Transverse colon (tissue), 4 donors: ENCODE measurements at regions not wholly inside any gene's neighbourhood (a gene's known extent, or its start where the extent isn't known, plus 50 kb on each side); places are given as distances from the start of the nearest gene placed in this dataset.

Experiments
- DNase-seq: peaks from one replicate; pipeline ENCODE4 v3.0.0-alpha.2; 2019
- H3K27ac ChIP-seq, 4 donors: fragments of 200-600 bp; sonication (generic); 2 replicates each; pipeline ENCODE4 v1.5.1; 2016 to 2018; ENCODE audit warnings: inconsistent platforms in 4 of 4
- H3K27me3 ChIP-seq: fragments of 200-600 bp; sonication (generic); 2 replicates; pipeline ENCODE4 v1.5.1; 2017; ENCODE audit warnings: inconsistent platforms
- H3K36me3 ChIP-seq, 4 donors: fragments of 200-600 bp; sonication (generic); 2 replicates each; pipeline ENCODE4 v1.5.1; 2017 to 2019; ENCODE audit warnings: inconsistent platforms in 4 of 4
- H3K4me1 ChIP-seq, 4 donors: fragments of 200-600 bp; sonication (generic); 2 replicates each; pipeline ENCODE4 v1.5.1; 2017 to 2020; ENCODE audit warnings: inconsistent platforms in 4 of 4
- H3K4me3 ChIP-seq, 4 donors: fragments of 200-600 bp; sonication (generic); 1 replicate in 1 of 4; 2 replicates in 3 of 4; pipeline versions ENCODE4 v1.5.1 to v1.6.1; 2017 to 2019; ENCODE audit warnings: inconsistent platforms in 4 of 4
- H3K9me3 ChIP-seq, 2 donors: fragments of 200-600 bp; sonication (generic); 2 replicates each; pipeline ENCODE4 v1.5.1; 2017 to 2019; ENCODE audit warnings: inconsistent platforms in 2 of 2
- CTCF ChIP-seq, 5 experiments: fragments of 200-600 bp in 3 of 5; fragments of 450-650 bp in 2 of 5; sonication (generic) in 3 of 5; IDR thresholded peaks; 1 replicate in 2 of 5; 2 replicates in 3 of 5; pipeline ENCODE4 v1.5.1; 2016 to 2017; ENCODE audit warnings: antibody characterized with exemption in 5 of 5, inconsistent platforms in 3 of 5, mild to moderate bottlenecking in 2 of 5, moderate library complexity in 1 of 5
- EP300 ChIP-seq: sonication (generic); formaldehyde crosslinking; IDR thresholded peaks from one replicate; pipeline ENCODE4 v1.6.1; 2017; ENCODE audit warnings: antibody characterized with exemption, low read depth
- POLR2A ChIP-seq: fragments of 450-650 bp; IDR thresholded peaks from one replicate; pipeline ENCODE4 v1.6.1; 2016; ENCODE audit warnings: antibody characterized with exemption, mild to moderate bottlenecking, moderate library complexity
- POLR2AphosphoS5 ChIP-seq, 3 donors: sonication (generic); formaldehyde crosslinking; IDR thresholded peaks; one replicate each; pipeline ENCODE4 v1.6.1; 2016; ENCODE audit warnings: antibody characterized with exemption in 3 of 3
- WGBS, 2 donors: methylation state at CpG; one replicate each; pipeline ENCODE4 v1.1.5; 2018; ENCODE audit warnings: low coverage in 1 of 2; 5-methylcytosine and 5-hydroxymethylcytosine counted together
- in situ Hi-C, 4 donors: fragments of 200-750 bp; cut with MboI; loops; one replicate each; pipeline versions ENCODE4 v1.15.0 to v1.15.1; 2017; ENCODE audit warnings: low sequenced_read_pairs in 3 of 4, low pct_ligation_motif_present in 1 of 4, low pct_unique_long_range_greater_than_20kb in 1 of 4
- intact Hi-C: fragments of 100-400 bp; cut with DNase I; formaldehyde crosslinking; loops from one replicate; pipeline ENCODE4 v1.15.1; 2023; ENCODE audit warnings: low total_unique reads

DNA sequence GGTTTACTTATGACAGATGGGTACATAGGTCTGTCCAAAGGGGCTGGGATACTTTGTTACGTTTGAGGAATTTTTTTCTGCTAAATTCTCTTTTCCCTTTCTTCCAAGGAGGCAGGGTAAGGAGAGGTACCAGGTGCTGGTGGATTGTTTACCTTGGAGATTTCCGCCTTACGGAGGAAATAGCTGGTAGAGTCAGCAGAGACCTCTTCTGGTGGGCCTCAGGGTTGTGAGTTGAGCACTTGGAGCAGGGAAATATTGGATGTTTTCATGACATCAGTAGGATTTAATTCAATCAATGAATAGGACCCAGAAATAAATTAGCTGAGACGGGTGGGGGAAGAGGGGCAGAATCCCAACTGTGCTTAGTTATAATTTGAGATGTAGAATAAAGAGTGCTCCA is 60.0 kb upstream of the TAF11L2 start:
- in situ Hi-C loops = no loop called here
- no peaks in the 10 kb centered on the region for H3K36me3 ChIP-seq
- TF ChIP-seq POLR2A = no peak
- no peak for TF ChIP-seq EP300
- no peak for TF ChIP-seq POLR2AphosphoS5 (IDR thresholded peaks at IDR 0.05)
- no peak for TF ChIP-seq CTCF (IDR thresholded peaks at IDR 0.05)
- WGBS, 2 donors = 90 to 100% methylated on average over 2 to 4 of the region's 4 CpGs
- DNase-seq = no peak
- H3K4me3 ChIP-seq = no peak overlapping the region
- H3K4me1 ChIP-seq = peaks cover 0 to 19% (median 10%) of the 10 kb centered on the region in 4 donors
- no peak overlapping the region for H3K27ac ChIP-seq
- no peaks in the 10 kb centered on the region for H3K27me3 ChIP-seq
- H3K9me3 ChIP-seq = peaks cover 0 to 3% of the 10 kb centered on the region in 2 donors
- intact Hi-C loops = no loop called here

GRCh38 chr5:17439956-17440355 is 58.1 kb upstream of the TAF11L2 start:
- no peak for TF ChIP-seq CTCF (IDR thresholded peaks at IDR 0.05)
- no peak for TF ChIP-seq POLR2AphosphoS5 (IDR thresholded peaks at IDR 0.05)
- TF ChIP-seq POLR2A = no peak
- TF ChIP-seq EP300 = no peak
- H3K27me3 ChIP-seq = no peaks in the 10 kb centered on the region
- in situ Hi-C loops (no loop called here), intact Hi-C loops (no loop called here)
- no peak for DNase-seq
- H3K4me3 ChIP-seq = no peak overlapping the region
- peaks cover 0 to 3% of the 10 kb centered on the region in 2 donors for H3K9me3 ChIP-seq
- no peak overlapping the region for H3K27ac ChIP-seq
- no peaks in the 10 kb centered on the region for H3K36me3 ChIP-seq
- peaks cover 0 to 25% (median 10%) of the 10 kb centered on the region in 4 donors for H3K4me1 ChIP-seq

DNA sequence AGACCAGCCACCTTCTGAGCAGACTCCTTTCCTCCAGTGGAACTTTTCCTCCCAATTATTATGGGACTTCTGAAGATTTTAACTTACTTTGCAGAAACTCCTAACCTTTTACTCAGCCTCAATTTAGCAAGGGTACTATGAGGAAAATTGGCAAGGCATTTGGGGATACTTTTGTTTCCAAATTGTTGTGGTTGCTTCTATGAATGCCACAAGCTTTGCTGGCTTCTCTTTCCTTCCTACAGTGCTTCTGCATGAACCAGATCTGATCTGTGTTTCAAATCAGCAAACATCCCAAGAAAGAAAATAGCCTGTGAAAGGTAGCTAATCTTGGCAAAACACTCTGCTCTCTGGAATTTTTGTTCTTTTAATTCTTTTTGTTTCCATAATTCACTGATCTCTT is 57.3 kb upstream of the TAF11L2 start:
- no peak overlapping the region for H3K4me3 ChIP-seq
- intact Hi-C loops = no loop called here
- in situ Hi-C loops = no loop called here
- H3K27me3 ChIP-seq = no peaks in the 10 kb centered on the region
- H3K27ac ChIP-seq = no peak overlapping the region
- peaks cover 0 to 28% (median 11%) of the 10 kb centered on the region in 4 donors for H3K4me1 ChIP-seq
- TF ChIP-seq EP300 (no peak), POLR2AphosphoS5 (IDR thresholded peaks at IDR 0.05) (no peak), POLR2A (no peak), CTCF (IDR thresholded peaks at IDR 0.05) (no peak)
- no peaks in the 10 kb centered on the region for H3K36me3 ChIP-seq
- no peak for DNase-seq
- H3K9me3 ChIP-seq = peaks cover 0 to 3% of the 10 kb centered on the region in 2 donors

DNA sequence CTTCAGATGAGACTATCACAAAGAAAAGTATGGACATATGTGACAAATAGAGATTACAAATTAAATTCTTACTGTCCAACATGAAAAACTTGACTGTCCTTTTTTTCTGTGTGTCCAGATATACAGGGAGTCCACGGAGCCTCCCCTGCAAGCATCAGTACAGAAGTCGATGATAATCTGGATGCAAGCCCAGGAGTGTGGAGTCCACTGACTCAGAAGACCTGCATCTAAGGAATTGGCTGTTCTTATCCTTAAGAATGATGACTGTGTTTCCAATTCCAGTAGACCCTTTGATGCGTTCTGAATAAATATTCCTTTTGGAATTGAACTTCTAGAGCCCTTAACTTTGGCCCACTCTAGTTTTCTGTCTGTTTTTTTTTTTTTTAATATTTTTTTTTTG is 56.7 kb upstream of the TAF11L2 start:
- DNase-seq = no peak
- intact Hi-C loops = no loop called here
- in situ Hi-C loops = no loop called here
- Histone ChIP-seq H3K27ac (no peak overlapping the region), H3K4me3 (no peak overlapping the region), H3K4me1 (peaks cover 0 to 24% (median 10%) of the 10 kb centered on the region in 4 donors), H3K36me3 (no peaks in the 10 kb centered on the region), H3K9me3 (peaks cover 0 to 3% of the 10 kb centered on the region in 2 donors), H3K27me3 (no peaks in the 10 kb centered on the region)
- WGBS, 2 donors = 83 to 86% methylated on average over 2 to 3 of the region's 3 CpGs
- TF ChIP-seq CTCF (IDR thresholded peaks at IDR 0.05) (no peak), EP300 (no peak), POLR2A (no peak), POLR2AphosphoS5 (IDR thresholded peaks at IDR 0.05) (no peak)
